Testis (tissue), 2 donors: ENCODE measurements at regions not wholly inside any gene's neighbourhood (a gene's known extent, or its start where the extent isn't known, plus 50 kb on each side); places are given as distances from the start of the nearest gene placed in this dataset.

Source experiments
- DNase-seq: peaks from one replicate; pipeline ENCODE4 v3.0.0-alpha.2; 2019
- H3K27ac ChIP-seq, 2 donors: fragments of 200-600 bp; sonication (generic); one replicate each; pipeline ENCODE4 v1.5.1; 2019
- H3K27me3 ChIP-seq: fragments of 200-600 bp; sonication (generic); one replicate; pipeline ENCODE4 v1.5.1; 2019
- H3K36me3 ChIP-seq: fragments of 200-600 bp; sonication (generic); one replicate; pipeline ENCODE4 v1.5.1; 2017; ENCODE audit warnings: low read depth; ENCODE audit errors: missing control alignments
- H3K4me1 ChIP-seq: fragments of 200-600 bp; sonication (generic); one replicate; pipeline ENCODE4 v1.5.1; 2019
- H3K4me3 ChIP-seq, 2 donors: fragments of 200-600 bp; sonication (generic); one replicate each; pipeline ENCODE4 v1.5.1; 2017 to 2019
- H3K9me3 ChIP-seq: fragments of 200-600 bp; sonication (generic); one replicate; pipeline ENCODE4 v1.5.1; 2017
- CTCF ChIP-seq, 3 experiments: fragments of 450-650 bp in 2 of 3; fragments of 200-600 bp in 1 of 3; sonication (generic) in 1 of 3; IDR thresholded peaks; one replicate each; pipeline ENCODE4 v1.5.1; 2016 to 2019; ENCODE audit warnings: antibody characterized with exemption in 3 of 3, mild to moderate bottlenecking in 2 of 3, moderate library complexity in 1 of 3
- POLR2A ChIP-seq: fragments of 450-650 bp; IDR thresholded peaks from one replicate; pipeline ENCODE4 v1.6.1; 2017; ENCODE audit warnings: antibody characterized with exemption, mild to moderate bottlenecking, moderate library complexity
- WGBS, 2 donors: methylation state at CpG; one replicate each; pipeline ENCODE4 v1.1.5; 2018; 5-methylcytosine and 5-hydroxymethylcytosine counted together
- intact Hi-C: fragments of 100-400 bp; cut with DNase I; formaldehyde crosslinking; loops from one replicate; pipeline ENCODE4 v1.15.1; 2023; ENCODE audit warnings: low total_unique reads

DNA sequence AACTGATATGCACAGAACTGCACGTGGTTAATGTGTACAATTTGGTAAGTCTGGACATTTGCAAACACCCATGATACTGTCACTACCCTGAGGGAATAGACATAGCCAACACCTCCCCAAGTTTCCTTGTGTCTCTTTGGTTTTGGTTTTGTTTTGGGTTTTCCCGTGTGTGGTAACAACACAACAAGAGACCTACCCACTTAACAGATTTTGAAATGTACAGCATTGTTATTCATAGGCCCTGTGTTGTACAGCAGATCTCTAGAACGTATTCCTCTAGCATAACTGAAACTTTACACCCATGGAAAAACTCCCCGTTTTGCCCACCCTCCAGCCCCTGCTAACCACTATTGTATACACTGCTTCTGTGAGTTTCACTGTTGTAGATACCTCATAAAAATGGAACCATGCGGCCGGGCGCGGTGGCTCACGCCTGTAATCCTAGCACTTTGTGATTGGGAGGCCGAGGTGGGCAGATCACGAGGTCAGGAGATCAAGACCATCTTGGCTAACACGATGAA lies 76.3 kb upstream of the TBC1D3K start:
- WGBS, 2 donors: 89 to 92% methylated on average over 12 of the region's 12 CpGs
- TF ChIP-seq POLR2A: no peak
- no peak for TF ChIP-seq CTCF (IDR thresholded peaks at IDR 0.05)
- intact Hi-C loops: no loop called here

GRCh38 chr17:37847102-37847501 lies 77.1 kb upstream of the TBC1D3K start:
- WGBS, 2 donors: 90 to 98% methylated on average over 7 of the region's 7 CpGs
- DNase-seq: no peak
- Histone ChIP-seq H3K9me3 (no peaks in the 10 kb centered on the region), H3K27me3 (no peaks in the 10 kb centered on the region), H3K36me3 (no peaks in the 10 kb centered on the region), H3K4me1 (no peaks in the 10 kb centered on the region), H3K4me3 (no peak overlapping the region), H3K27ac (no peak overlapping the region)
- intact Hi-C loops: no loop called here
- no peak for TF ChIP-seq CTCF (IDR thresholded peaks at IDR 0.05)

More for the DNA sequence above, 76.3 kb upstream of the TBC1D3K start:
- Histone ChIP-seq H3K9me3 (no peaks in the 10 kb centered on the region), H3K4me3 (no peak overlapping the region), H3K27me3 (no peaks in the 10 kb centered on the region), H3K36me3 (no peaks in the 10 kb centered on the region), H3K4me1 (no peaks in the 10 kb centered on the region), H3K27ac (no peak overlapping the region)
- no peak for DNase-seq

DNA sequence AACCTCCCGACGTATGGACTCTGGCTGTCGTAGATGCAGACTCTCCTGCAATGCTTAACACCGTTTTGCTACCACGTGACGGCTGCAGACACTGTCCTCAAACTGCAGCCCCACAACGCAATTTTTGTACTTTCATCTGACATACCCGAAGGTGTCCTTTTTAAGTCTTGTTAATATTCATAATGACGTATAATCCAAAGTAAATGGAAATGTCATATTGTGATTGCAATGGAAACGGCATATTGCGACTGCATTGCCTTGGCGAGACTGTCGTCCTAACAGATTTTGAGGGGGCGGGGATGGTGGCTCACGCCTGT lies 79.3 kb upstream of the TBC1D3K start:
- Histone ChIP-seq H3K4me3 (no peak overlapping the region), H3K4me1 (no peaks in the 10 kb centered on the region), H3K27ac (no peak overlapping the region), H3K27me3 (no peaks in the 10 kb centered on the region), H3K9me3 (no peaks in the 10 kb centered on the region), H3K36me3 (no peaks in the 10 kb centered on the region)
- intact Hi-C loops: no loop called here
- DNase-seq: no peak
- TF ChIP-seq CTCF (IDR thresholded peaks at IDR 0.05): no peak
- TF ChIP-seq POLR2A: no peak
- WGBS, 2 donors: 59 to 62% methylated on average over 15 of the region's 15 CpGs

DNA sequence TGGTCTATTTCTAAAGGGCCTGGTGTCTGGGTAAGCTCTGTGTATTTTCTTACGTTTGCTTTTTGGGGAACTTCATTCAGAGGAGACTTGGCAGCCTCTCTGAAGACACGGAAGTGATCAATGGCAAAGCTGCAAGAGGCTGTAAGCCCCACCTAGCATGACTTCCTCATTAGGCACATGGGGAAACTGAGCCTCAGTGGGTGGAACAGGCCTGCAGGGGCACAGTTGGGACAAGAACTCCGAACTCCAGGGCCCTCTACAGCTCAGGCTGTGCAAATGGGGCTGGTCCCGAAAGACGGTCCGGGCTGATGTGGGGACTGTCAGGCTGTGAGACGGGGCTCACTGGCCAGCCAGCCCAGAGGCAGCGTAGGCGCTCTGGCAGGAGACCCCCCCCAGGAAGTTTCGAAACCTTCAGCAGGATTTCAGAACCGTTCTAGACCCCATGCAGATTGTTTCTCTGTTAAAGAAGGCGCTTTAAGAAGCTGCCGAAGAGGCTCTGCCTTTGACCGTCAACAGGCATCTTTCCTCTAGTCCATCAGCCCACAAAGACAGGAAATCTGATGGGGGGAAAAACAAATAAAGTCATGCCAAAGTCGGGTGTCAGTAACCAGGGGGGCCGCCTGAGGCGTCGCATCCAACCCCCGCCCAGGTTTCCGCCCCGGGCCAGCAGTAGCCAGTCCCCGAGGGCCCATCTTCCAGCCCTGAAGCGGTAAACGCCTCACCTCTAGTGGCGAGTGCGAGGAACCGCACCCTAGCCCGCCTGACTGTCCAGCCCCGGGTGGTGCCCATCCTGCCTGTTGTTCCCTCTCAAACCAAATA lies 79.8 kb upstream of the TBC1D3K start:
- Histone ChIP-seq H3K9me3 (no peaks in the 10 kb centered on the region), H3K4me1 (no peaks in the 10 kb centered on the region), H3K4me3 (no peak overlapping the region), H3K27ac (no peak overlapping the region), H3K36me3 (no peaks in the 10 kb centered on the region), H3K27me3 (no peaks in the 10 kb centered on the region)
- DNase-seq: peak; percentile 34
- 46 to 55% methylated on average over 18 to 29 of the region's 29 CpGs for WGBS, 2 donors
- TF ChIP-seq CTCF (IDR thresholded peaks at IDR 0.05) (peak in 2 of 3 experiments; percentile 68 to 71), POLR2A (no peak)
- intact Hi-C loops: no loop called here

- Histone ChIP-seq H3K27ac (no peak overlapping the region), H3K4me3 (no peak overlapping the region), H3K4me1 (no peaks in the 10 kb centered on the region), H3K9me3 (no peaks in the 10 kb centered on the region), H3K27me3 (no peaks in the 10 kb centered on the region), H3K36me3 (no peaks in the 10 kb centered on the region)
- WGBS, 2 donors: 84 to 91% methylated on average over 8 of the region's 8 CpGs
- intact Hi-C loops: no loop called here
- no peak for TF ChIP-seq CTCF (IDR thresholded peaks at IDR 0.05)
- no peak for TF ChIP-seq POLR2A
- no peak for DNase-seq
These were observed 81.8 kb upstream of the TBC1D3K start for GRCh38 chr17:37842401-37842800.
